Stimulated activated CD8-positive, alpha-beta memory T cell treated with anti-CD3 and anti-CD28 coated beads, Interleukin-4, amount 100 ng/mL, for 4 hours (primary cell): ENCODE measurements at regions not wholly inside any gene's neighbourhood (a gene's known extent, or its start where the extent isn't known, plus 50 kb on each side); places are given as distances from the start of the nearest gene placed in this dataset.
"Not testable (repeated sequence)": the region's sequence is repeated elsewhere in the genome, so short reads cannot be mapped to it uniquely, and the experiment has no call there.

ENCODE experiments used
- DNase-seq, 2 donors: peaks; one replicate each; pipeline ENCODE4 v3.0.0-alpha.2; 2020; ENCODE audit warnings: low read depth in 2 of 2, low spot score in 1 of 2

DNA sequence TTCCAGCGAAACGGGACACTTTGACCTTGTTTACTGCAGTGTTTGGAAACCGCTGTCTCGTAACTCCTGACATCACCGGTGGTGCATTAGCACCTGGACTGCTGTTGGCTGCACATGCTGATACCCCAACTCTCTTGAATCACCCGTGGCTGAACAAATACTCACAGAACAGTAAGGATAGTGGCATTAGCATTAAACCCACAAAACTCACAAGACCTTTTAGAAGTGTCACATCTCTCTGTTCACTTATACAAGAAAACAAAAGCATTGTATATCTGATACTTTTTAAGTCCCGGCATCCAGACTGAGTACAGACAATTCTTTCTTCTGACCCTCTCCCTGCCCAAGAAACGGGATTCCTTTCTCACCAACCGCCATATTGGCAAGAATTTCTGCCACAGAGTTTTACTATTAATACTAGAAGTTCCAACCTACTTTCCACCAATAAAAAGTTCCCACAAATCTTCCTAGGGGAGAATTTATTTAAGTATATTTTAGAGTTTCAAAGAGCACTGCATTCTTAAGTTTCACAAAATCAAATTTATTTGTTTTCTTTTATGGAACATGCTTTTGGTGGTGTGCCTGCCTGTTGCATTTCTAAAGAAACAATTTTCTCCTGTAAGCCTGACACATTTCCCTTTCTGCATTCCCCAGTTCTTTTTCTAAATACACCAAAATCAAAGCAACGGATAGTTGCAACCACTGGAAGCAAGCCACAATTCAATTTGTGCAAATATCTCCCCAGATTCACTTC, 208.4 kb upstream of the KLF14 start:
- DNase-seq, result no peak

DNA sequence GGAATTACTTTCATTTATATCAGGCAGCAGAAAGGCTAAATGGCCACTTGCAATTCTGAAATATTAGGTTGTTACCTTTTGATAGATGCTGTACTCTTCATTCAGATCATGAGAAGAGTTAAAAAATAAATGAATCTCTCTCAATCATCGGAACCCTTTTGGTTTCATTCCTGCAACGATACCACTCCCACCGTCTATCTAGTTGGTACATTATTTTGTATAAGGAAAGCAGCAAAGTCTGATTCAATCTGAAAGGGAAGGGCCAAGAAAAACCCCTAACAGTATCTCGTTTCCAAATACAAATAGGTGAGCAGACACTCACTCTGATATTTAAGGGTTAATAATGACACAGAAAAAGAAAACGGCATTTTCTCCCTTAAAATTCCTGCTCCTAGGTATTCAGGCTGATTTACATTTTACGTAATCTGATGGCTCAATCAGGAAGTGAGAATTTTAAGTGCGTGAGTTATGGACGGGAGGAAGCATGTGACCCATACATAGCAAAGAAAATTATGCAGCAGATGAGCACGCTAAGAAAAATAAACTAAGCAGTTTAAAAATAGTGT, 209.4 kb upstream of the KLF14 start:
- no peak for DNase-seq

DNA sequence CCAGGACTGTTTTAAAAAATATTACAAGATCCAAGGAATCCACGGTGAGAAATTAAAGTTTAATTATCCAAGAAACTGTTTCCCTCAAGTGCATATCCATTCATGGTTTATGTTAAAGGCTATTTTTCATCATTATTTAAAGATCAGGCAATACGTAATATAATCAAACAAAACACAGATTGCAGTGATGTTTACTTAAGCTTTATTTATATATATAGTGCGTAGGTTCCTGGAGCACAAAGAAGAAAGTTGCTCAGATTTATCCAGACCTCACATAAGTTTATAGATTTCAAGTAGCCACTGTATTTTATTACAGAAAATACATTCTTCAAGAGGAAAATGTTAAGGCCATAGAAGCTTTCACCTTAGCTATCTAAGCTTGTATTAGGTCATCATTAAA, 210.0 kb upstream of the KLF14 start:
- no peak for DNase-seq

DNA sequence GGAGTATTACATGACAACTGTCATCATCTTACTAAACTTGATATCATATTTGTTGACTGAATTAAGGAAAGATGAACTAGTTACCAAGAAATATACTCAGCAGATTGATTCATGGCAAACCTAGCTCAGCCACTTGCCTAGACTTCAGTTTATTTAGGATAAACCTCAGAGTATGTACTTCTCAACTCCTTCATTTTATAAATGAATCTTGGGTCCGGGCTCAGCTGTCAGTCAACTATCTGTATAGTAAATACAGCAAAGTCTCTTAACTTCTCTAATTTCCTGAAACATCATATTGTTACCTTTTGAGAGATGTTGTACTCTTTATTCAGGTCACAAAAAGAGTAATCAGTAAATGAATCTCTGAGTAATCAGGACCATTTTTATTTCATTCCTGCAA, 211.0 kb upstream of the KLF14 start:
- no peak for DNase-seq

DNA sequence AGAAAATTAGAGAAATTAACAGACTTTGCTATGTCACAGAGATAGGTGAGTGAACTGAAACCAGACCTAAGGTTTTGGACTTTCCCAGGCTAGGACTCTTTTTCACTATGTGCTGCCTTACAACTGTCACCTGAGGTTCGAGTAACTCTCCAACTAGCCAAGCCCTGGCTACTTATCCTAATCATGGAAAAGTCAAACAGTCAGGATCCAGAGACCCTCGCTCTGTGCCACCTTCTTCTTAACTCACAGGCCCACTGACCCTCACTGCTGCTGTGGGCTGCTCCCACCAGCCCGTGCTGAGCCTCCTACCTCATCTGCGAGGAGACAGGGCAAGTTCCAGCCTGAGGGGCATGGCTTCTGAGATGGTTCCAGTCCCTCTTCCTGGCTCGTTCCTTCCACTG, 211.4 kb upstream of the KLF14 start:
- no peak for DNase-seq

DNA sequence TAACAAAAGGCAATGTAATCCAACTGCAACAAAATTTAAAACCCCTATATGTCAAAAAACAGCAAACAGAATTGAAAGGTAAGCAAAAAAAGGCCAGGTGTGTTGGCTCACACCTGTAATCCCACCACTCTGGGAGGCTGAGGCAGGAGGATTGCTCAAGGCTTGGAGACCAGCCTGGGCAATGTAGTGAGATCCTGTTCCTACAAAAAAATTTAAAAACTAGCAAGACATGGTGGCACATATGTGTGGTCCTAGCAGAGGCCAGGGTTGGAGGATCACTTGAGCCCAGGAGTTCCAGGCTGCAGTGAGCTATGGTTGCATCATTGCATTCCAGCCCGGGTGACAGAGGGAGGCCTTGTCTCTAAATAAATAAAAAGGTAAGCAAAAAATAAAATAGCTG, 212.1 kb upstream of the KLF14 start:
- no peak for DNase-seq

DNA sequence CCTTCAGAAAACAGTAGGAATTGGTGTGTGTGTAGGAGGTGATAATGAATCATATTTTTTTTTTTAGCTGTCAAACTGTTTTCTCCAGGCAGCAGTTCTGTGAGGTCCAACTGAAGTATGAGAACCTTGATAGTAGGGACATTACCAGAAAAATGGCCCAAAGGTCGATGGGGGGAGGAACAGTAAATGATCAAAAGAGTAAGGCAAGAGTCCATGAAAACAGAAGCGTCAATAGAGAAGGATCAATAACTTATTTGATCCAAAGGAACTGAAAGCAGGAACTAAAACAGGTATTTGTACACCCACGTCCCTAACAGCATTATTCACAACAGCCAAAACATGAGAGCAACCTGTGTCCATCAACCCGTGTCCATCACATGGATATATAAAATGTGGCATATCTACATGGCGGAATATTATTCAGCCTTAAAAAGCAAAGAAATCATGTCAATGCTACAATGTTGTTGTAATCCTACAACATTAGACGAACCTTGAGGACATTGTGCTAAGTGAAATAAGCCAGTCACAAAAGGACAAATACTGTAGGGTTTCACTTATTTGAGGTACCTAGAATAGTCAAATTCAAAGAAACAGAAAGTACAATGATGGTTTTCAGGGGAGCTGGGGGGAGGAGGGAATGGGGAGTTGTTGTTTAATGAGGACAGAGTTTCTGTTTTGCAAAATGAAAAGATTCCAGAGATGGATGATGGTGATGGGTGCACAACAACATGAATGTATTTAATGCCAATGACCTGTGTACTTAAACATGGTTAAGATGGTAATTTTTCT, 214.0 kb upstream of the KLF14 start:
- no peak for DNase-seq

DNA sequence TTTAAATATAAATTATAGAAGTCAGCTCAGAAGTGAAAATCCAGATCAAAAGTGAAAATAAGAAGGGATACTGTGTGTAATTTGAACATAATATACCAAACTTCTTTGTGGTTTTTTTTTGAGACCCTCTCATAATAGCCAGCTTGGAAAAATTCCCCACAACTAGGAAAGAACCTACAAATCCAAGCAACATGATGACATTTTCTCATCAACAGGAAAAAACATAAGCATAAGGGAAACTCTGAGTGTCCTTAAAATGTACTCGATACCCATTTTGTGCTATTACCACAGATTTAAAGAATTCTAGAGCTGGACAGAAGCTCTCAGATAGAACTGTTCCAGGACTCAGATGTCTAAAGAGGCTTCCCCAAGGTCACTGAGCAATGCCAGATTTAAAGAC, 214.8 kb upstream of the KLF14 start:
- DNase-seq, result no peak

DNA sequence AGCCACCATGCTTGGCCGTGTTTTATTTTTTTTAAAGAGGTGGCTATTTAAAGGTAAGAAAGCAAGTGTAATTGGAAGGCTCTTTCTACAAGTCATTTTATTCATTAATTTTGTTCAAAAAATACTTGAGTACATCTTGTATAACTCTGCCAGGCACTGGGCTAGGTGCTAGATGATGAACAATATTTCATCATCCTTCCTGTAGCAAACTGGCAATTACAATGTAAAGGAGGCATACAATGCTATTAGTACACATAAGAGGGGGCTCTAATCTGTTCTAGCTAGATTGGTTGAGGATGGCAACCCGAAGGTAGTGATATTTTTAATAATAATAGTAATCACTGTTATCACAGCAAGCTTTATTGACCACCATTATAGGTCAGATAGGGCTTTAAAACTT, 215.5 kb upstream of the KLF14 start:
- DNase-seq, result no peak

DNA sequence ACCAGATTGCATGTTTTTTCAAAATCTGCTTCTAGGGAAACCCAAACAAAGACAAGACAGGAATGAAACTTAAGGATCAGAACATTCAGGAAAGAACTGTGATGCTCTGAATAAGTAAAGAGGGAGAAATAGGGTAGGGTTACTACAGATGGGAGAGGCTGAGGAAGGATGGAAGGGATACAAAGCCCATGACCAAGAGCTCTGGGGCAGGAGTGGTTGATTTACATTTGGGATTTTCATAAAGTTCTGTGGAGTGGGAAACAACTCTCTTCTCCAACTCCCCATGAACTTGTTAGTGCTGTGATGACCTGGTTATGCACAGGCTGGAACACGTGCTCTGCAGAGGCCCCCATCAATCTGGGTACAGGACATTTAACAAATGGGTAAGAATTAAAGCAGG, 216.0 kb upstream of the KLF14 start:
- DNase-seq, result no peak

DNA sequence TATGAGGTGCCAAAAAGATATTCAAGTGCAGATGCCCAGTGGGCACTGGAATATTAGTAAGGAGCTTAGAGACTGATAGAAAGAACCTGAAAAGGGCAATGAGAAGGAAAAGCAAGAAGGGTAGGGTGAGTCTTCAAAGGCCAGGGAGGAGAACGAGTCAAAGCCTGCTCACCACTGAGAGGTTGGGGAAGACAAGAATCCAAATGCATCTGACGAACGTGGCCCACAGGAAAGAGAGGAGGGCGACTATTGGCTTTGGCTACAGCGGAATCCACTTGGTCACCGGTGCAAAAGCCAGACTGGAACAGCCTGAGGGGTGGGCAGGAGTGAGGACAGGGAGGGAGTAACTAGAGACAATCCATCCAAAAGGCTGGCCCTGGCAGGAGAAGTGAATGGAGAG, 216.7 kb upstream of the KLF14 start:
- no peak for DNase-seq

DNA sequence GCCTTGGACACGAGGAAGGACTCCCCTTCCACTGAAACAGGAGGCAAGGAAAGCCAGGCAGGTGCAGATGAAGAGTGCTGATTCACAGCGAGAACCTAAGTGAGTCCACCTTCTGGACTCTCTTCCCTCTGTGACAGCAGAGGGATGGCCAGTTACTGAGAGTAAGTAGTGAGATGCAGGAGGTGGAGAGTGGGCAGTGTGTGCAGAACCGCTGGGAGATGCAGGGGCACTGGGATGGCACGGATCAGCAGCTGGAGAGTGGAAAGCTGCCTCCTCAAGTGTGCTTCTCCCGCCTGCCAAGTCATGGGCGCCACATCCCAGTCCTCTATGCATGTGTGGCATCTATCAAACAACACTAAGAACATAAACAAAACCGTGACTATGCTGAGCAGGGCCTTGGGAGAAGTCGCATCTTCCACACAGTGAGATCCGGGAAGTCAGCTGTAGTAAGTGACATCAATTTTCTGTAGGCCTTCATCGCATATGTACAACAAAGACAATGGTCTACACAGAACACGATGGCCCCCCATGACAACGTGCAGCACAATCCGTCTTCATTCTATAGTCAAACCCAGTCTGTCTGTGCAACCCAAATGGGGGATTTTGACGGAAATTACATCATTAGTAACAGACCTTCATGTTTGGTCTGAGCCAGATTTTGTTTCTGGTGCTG, 217.4 kb upstream of the KLF14 start:
- no peak for DNase-seq

DNA sequence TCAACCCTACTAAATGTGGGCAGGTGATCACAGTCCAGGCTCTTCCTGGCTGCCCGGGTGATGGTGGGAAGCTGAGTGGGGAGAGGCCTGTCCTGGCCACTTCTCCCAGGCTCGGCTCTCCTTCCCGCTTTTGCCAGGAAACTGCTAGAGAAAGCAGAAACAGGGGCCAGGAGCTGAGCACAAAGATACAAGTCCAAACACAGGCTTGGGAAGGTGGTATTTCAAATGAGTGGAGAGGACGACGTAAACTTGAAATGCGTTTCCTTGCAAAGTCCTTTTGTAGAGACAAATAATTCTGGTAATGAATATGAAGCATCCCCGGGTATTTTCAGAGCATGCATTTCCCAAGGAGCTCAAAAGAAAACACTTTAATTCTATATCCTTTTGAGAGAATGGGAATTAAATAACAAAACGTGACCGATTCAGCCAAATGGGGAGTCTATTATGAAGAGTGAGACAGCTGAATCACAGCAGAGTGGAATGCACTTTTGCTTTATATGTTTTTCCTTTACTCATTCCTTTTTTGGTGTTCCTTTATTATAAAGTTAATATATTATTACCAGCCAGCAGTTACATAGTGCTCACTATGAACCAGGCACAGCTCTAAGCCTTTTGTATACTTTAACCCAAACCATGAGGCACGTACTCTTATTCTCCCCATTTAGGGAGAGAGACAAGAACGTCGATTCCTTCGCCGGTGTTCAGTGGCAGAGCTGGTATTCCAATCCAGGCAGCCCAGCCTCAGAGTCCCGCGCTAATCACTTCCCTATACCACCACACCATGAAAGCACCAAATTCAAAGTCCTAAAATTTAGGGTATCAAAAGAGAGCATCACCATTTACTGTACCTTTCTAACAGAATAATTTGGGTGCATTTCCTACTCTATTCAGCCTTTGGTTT, 218.2 kb upstream of the KLF14 start:
- no peak for DNase-seq

DNA sequence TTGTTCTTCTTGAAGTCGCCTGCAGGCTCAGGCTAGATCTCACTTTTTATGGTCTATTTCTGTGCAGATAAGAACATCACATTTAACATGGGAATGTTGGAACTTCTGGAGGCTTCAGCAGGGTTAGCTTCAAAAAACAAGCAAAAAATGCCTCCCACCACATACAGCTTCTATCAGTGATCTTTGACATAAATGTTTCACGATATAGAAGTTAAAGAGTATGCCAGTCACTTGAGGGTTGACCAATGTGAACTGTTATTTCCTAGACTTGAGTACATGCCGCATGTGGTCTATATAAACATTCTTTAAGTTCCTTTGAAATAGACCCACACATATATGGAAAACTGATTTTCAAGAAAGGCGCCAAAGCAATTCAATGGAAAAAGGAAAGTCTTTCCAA, 219.2 kb upstream of the KLF14 start:
- no peak for DNase-seq

DNA sequence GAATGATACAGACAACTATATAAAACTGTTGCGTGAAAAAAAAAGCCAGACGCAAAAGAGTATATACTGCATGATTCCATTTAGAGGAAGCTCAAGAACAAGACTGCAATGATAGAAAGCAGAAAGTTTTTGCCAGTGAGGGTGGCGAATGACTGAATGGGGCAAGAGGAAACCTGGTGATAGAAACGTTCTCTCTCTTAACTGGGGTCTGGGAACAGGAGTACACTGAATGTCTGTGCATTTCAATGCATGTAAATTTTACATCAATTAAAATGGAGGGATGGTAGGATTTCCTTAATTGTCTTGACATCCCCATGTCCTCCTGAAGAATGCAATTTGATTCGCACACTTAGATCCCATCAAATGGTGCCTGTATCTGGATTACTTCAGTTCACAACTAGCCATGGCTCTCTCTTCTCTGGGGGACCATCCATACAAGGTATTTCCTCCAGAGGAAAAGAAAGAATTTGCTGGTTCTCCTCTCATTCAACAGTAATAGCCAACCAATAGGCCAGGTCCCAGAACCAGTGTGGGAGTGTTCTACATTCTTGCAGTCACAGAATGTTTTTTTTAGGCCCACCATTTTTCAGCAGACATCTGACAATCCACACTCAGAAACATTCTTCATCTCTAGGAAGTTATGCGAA, 221.0 kb upstream of the KLF14 start:
- DNase-seq, result no peak

DNA sequence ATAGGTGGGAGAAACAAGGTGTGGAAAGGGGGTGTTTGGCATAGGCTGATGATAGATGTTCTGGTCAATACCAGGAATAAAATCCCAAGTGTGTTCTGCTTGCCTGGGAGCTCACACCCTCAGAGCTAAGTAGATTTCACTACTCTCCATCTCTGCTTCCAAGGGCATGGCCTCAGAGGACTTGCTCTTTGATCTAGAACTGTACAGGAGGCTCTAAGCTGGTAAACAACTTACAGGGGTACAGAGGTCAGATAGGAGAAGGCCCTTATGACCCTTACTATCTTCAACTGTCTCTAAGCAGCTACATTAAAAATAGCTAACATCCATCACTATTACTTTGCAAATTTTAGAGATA, 221.5 kb upstream of the KLF14 start:
- no peak for DNase-seq

DNA sequence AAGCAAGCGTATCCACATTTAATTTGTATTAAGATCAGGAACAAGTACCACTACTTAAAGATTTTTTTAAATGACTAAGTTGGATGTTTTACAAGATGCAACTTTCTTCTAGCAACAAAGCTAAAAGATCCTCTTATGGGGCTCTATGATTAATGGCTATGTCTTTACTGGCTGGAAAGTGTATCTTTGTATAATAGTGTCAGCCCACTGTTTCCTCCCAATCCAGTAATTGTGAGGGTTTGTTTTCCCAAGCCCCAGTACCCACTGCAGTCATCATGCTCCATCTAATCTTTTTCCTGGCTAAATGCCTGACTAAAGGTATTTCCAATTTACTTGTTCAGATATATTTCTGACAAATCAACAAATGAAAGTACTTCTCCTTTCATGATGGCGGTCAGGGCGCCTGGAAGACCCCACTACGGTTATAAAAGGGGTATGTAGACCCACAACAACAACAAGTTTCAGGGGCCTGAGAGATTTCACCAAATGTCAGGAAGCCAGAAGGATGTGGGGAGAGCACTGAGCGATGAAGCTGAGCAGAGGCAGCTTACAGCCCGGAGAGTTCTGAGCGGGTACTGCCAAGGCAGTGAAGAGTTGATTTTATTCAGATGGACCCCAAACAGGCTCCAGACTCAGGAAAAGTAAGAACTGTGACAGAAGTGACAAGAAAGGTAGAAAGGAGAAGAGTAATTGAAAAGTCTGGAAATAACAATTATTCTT, 222.6 kb upstream of the KLF14 start:
- no peak for DNase-seq

DNA sequence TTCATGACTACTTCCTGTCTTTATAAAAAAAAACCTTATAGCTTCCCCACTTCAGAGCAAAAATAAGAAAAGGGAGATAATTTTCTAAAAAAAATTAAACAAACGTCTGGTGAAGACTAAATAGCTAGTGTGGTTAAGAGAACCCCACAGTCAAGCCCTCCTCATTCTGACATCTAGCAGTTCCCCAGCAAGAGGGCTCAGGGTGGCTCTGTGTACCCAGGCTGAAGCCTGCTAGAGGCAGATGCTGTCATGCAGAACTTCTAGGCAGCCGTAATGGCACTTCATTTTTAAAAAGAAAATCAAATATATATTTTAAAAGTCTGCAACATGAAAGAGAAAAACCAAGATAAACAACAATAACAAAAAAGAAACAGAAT, 223.1 kb upstream of the KLF14 start:
- no peak for DNase-seq

DNA sequence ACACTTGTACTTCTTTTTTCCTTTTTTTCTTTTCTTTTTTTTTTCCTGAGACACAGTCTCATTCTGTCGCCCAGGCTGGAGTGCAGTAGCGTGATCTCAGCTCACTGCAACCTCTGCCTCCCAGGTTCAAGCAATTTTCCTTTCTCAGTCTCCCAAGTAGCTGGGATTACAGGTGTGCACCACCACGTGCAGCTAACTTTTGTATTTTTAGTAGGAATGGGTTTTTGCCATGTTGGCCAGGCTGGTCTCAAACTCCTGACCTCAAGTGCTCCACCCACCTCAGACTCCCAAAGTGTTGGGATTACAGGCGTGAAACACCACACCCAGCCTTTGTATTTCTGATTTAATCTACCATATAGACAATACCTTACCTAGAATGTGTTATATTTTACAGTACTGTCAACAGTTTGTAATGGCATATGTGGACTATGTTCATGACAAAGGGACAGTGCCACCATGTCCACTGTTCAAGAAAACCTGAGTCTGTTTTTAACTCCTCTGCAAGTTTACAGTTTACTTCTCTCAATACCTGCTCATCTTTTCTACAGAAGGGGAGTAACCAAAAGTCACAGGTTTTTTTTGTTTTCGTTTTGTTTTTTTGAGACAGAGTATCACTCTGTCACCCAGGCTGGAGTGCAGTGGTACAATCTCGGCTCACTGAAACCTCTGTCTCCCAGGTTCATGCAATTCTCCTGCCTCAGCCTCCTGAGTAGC, 223.9 kb upstream of the KLF14 start:
- DNase-seq, result not testable (repeated sequence)
